Osteoblast (primary cell): ENCODE measurements at regions not wholly inside any gene's neighbourhood (a gene's known extent, or its start where the extent isn't known, plus 50 kb on each side); places are given as distances from the start of the nearest gene placed in this dataset.

Experiments used
- DNase-seq: peaks from one replicate; pipeline ENCODE4 v3.0.0; 2011; ENCODE audit warnings: low spot score, mixed read lengths; ENCODE audit not compliant: insufficient read length; ENCODE audit errors: missing footprints
- H2AFZ ChIP-seq: 2 replicates; pipeline ENCODE4 v1.6.0; 2011; ENCODE audit warnings: mild to moderate bottlenecking, low read length
- H3K27ac ChIP-seq: 2 replicates; pipeline ENCODE4 v1.5.1; 2011; ENCODE audit warnings: mild to moderate bottlenecking, low read depth, low read length, moderate library complexity
- H3K27me3 ChIP-seq: 2 replicates; pipeline ENCODE4 v1.6.0; 2012; ENCODE audit warnings: mild to moderate bottlenecking, control low read depth, inconsistent platforms, low read length, moderate library complexity; ENCODE audit not compliant: insufficient read depth
- H3K36me3 ChIP-seq: 2 replicates; pipeline ENCODE4 v1.5.1; 2011; ENCODE audit warnings: mild to moderate bottlenecking, low read length, control low read depth, moderate library complexity; ENCODE audit not compliant: insufficient read depth
- H3K4me1 ChIP-seq: 2 replicates; pipeline ENCODE4 v1.5.1; 2011; ENCODE audit warnings: mild to moderate bottlenecking, low read length, control low read depth, moderate library complexity; ENCODE audit not compliant: insufficient read depth
- H3K4me2 ChIP-seq: 2 replicates; pipeline ENCODE4 v1.6.0; 2011; ENCODE audit warnings: mild to moderate bottlenecking, low read length; ENCODE audit not compliant: insufficient read depth
- H3K4me3 ChIP-seq: fragments of 200-600 bp; sonication (generic); 3 replicates; pipeline ENCODE4 v1.5.1; 2012; ENCODE audit warnings: mild to moderate bottlenecking, low read length, inconsistent platforms; ENCODE audit not compliant: insufficient read depth
- H3K79me2 ChIP-seq: 2 replicates; pipeline ENCODE4 v1.6.0; 2012; ENCODE audit warnings: mild to moderate bottlenecking, low read length, control low read depth, inconsistent platforms; ENCODE audit not compliant: insufficient read depth
- H3K9me3 ChIP-seq: 2 replicates; pipeline ENCODE4 v1.5.1; 2011; ENCODE audit warnings: low read depth, low read length, control low read depth
- H4K20me1 ChIP-seq: 2 replicates; pipeline ENCODE4 v1.6.0; 2012; ENCODE audit warnings: mild to moderate bottlenecking, low read length, control low read depth; ENCODE audit not compliant: insufficient read depth
- CTCF ChIP-seq: IDR thresholded peaks from 2 replicates; pipeline ENCODE4 v1.5.1; 2011; ENCODE audit warnings: mild to moderate bottlenecking, low read depth, low read length, moderate library complexity; ENCODE audit errors: extremely low read depth

GRCh38 chr10:93165367-93165766 is 91.7 kb downstream of the CYP26A1 start:
- H3K27ac ChIP-seq: peak overlapping the region; percentile 44
- no peaks in the 10 kb centered on the region for H3K9me3 ChIP-seq
- peaks cover 14% of the 10 kb centered on the region for H3K4me1 ChIP-seq
- no peak overlapping the region for H3K4me3 ChIP-seq
- H2AFZ ChIP-seq: peak overlapping the region; percentile 62
- H4K20me1 ChIP-seq: no peaks in the 10 kb centered on the region
- H3K36me3 ChIP-seq: no peaks in the 10 kb centered on the region
- peak; percentile 74 for DNase-seq
- TF ChIP-seq CTCF: no peak
- peak overlapping the region; percentile 17 for H3K4me2 ChIP-seq
- no peaks in the 10 kb centered on the region for H3K27me3 ChIP-seq
- no peaks in the 10 kb centered on the region for H3K79me2 ChIP-seq

DNA sequence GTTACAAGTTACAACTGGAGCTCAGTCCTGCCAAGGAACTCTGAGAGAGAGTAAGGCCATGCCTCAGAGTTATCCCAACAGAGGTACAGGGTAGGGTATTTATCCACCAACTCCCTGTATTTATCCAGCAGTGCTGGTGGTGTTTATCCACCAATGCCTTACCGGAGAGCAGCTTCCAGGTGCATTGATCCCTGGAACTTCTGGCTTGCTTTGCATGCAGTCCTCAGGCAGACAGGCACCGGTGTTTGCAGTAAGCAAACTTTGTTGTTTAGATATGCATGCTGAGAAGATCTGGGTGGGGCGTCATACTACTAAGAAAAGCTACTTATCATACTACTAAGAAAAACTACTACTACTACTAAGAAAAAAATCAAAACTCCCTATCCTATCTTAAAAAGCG is 92.4 kb downstream of the CYP26A1 start:
- H4K20me1 ChIP-seq: no peaks in the 10 kb centered on the region
- H3K4me1 ChIP-seq: peaks cover 7% of the 10 kb centered on the region
- no peaks in the 10 kb centered on the region for H3K36me3 ChIP-seq
- no peaks in the 10 kb centered on the region for H3K27me3 ChIP-seq
- H2AFZ ChIP-seq: no peak overlapping the region
- H3K79me2 ChIP-seq: no peaks in the 10 kb centered on the region
- H3K4me3 ChIP-seq: no peak overlapping the region
- no peak overlapping the region for H3K4me2 ChIP-seq
- H3K9me3 ChIP-seq: no peaks in the 10 kb centered on the region
- H3K27ac ChIP-seq: peak overlapping the region; percentile 44
- no peak for DNase-seq
- TF ChIP-seq CTCF: no peak

DNA sequence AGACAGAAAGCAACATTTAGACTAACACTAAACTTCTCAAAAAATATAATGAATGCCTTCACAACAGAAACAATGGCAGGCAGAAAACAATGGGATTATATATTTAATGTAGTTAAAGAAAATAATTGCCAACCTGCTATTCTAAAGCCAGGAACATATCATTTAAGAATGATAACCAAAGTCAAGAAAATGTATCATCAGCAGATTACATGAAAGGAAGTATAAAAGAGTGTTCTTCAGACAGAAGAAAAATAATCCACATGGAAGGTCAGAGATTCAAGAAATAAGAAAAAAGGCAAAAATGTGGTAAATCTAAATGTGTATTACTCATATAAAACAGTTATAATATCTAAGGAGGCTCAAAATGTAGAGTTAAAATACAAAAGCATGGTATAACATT is 98.1 kb downstream of the CYP26A1 start:
- Histone ChIP-seq H3K4me1 (no peaks in the 10 kb centered on the region), H3K9me3 (no peaks in the 10 kb centered on the region), H3K79me2 (no peaks in the 10 kb centered on the region), H3K27me3 (peaks cover 8% of the 10 kb centered on the region), H3K27ac (no peak overlapping the region), H4K20me1 (no peaks in the 10 kb centered on the region), H3K4me3 (no peak overlapping the region), H3K4me2 (no peak overlapping the region), H3K36me3 (no peaks in the 10 kb centered on the region), H2AFZ (no peak overlapping the region)
- DNase-seq: no peak
- no peak for TF ChIP-seq CTCF

DNA sequence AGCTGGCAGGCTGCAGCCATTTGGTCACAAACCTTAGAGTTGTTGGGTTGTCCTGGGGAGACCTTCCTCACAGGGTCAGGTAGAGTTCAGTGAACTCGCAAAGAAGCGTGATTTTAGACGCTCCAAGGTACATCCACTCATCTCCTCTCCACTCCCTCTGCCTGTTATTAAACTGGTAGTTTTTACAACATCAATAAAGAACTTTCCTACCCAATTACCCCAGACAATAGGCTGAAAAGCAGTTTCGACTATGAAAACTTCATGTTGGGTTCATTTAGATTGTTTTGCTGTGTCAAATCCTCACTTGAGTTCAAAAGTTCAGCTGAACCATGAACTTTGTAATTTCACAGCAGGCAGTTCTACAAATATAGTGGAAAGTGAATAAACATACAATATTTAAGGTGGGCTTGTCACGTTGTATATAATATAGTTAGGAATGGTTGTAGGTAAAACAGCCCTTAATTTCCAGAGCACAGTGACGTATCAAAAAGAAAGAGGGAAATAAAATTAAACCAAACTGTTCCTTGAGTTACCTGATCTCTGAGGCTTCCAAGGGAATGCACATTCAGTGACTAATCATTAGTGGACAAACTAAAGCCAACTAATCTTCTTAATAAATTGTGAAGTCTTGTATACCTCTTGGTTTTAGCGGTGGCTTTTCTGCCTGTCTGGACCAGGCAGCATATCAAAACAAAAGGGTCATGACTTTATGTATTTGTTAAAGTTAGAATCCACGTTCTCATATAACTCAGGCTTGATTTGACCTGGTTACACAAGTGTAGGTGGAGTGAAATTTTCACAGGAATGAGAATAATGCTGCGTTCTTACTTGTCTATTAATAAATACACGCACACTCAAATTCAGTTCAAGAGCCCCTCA is 100.5 kb downstream of the CYP26A1 start:
- H2AFZ ChIP-seq: no peak overlapping the region
- no peaks in the 10 kb centered on the region for H3K79me2 ChIP-seq
- H3K27me3 ChIP-seq: peaks cover 8% of the 10 kb centered on the region
- DNase-seq: no peak
- no peak for TF ChIP-seq CTCF
- no peak overlapping the region for H3K27ac ChIP-seq
- no peaks in the 10 kb centered on the region for H3K36me3 ChIP-seq
- H3K9me3 ChIP-seq: no peaks in the 10 kb centered on the region
- no peaks in the 10 kb centered on the region for H4K20me1 ChIP-seq
- no peak overlapping the region for H3K4me3 ChIP-seq
- no peaks in the 10 kb centered on the region for H3K4me1 ChIP-seq
- H3K4me2 ChIP-seq: no peak overlapping the region
